ENCODE measurements at regions not wholly inside any gene's neighbourhood (a gene's known extent, or its start where the extent isn't known, plus 50 kb on each side); places are given as distances from the start of the nearest gene placed in this dataset.

GRCh38 chr16:27727941-27728340 is 178.0 kb downstream of the KATNIP start:
- DNase-seq: peak in 1 of 5 donors; percentile 58

GRCh38 chr16:27728691-27729090 is 178.7 kb downstream of the KATNIP start:
- H3K27ac ChIP-seq (ENCODE audit: low read depth in 2 of 2, low read length in 2 of 2): no peak overlapping the region
- H3K9me3 ChIP-seq (ENCODE audit: control insufficient read depth in 2 of 3, insufficient read depth in 1 of 3, low read length in 3 of 3): no peaks in the 10 kb centered on the region
- DNase-seq (peak in 1 of 5 donors; percentile 31), FAIRE-seq (no peak)
- H3K4me1 ChIP-seq (ENCODE audit: control insufficient read depth in 2 of 3, insufficient read depth in 2 of 3, low read depth in 1 of 3, low read length in 3 of 3): peaks cover 0 to 7% (median 6%) of the 10 kb centered on the region in 3 donors
- intact Hi-C loops (cut with DNase I): no loop called here
- no peak overlapping the region for H3K9ac ChIP-seq (ENCODE audit: low read length in 3 of 3)
- H3K4me3 ChIP-seq (ENCODE audit: low read length in 3 of 3): no peak overlapping the region
- TF ChIP-seq, protein P1, sequence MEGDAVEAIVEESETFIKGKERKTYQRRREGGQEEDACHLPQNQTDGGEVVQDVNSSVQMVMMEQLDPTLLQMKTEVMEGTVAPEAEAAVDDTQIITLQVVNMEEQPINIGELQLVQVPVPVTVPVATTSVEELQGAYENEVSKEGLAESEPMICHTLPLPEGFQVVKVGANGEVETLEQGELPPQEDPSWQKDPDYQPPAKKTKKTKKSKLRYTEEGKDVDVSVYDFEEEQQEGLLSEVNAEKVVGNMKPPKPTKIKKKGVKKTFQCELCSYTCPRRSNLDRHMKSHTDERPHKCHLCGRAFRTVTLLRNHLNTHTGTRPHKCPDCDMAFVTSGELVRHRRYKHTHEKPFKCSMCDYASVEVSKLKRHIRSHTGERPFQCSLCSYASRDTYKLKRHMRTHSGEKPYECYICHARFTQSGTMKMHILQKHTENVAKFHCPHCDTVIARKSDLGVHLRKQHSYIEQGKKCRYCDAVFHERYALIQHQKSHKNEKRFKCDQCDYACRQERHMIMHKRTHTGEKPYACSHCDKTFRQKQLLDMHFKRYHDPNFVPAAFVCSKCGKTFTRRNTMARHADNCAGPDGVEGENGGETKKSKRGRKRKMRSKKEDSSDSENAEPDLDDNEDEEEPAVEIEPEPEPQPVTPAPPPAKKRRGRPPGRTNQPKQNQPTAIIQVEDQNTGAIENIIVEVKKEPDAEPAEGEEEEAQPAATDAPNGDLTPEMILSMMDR (IDR thresholded peaks at IDR 0.05; ENCODE audit: borderline replicate concordance, extremely low read depth, insufficient read depth): no peak
- no peaks in the 10 kb centered on the region for H3K27me3 ChIP-seq (ENCODE audit: control insufficient read depth, insufficient read depth, low read length)
- H3K36me3 ChIP-seq (ENCODE audit: control insufficient read depth in 2 of 3, insufficient read depth in 3 of 3, low read length in 3 of 3): peaks cover 0 to 5% (median 0%) of the 10 kb centered on the region in 3 donors

More at GRCh38 chr16:27727941-27728340, 178.0 kb downstream of the KATNIP start:
- peaks cover 0 to 5% (median 2%) of the 10 kb centered on the region in 3 donors for H3K36me3 ChIP-seq (ENCODE audit: control insufficient read depth in 2 of 3, insufficient read depth in 3 of 3, low read length in 3 of 3)
- H3K27ac ChIP-seq (ENCODE audit: low read depth in 2 of 2, low read length in 2 of 2): no peak overlapping the region
- peaks cover 0 to 11% (median 6%) of the 10 kb centered on the region in 3 donors for H3K4me1 ChIP-seq (ENCODE audit: control insufficient read depth in 2 of 3, insufficient read depth in 2 of 3, low read depth in 1 of 3, low read length in 3 of 3)
- TF ChIP-seq, protein P1 (IDR thresholded peaks at IDR 0.05; ENCODE audit: borderline replicate concordance, extremely low read depth, insufficient read depth): no peak
- intact Hi-C loops (cut with DNase I): no loop called here
- H3K9ac ChIP-seq (ENCODE audit: low read length in 3 of 3): no peak overlapping the region
- FAIRE-seq: no peak
- no peaks in the 10 kb centered on the region for H3K27me3 ChIP-seq (ENCODE audit: control insufficient read depth, insufficient read depth, low read length)
- no peaks in the 10 kb centered on the region for H3K9me3 ChIP-seq (ENCODE audit: control insufficient read depth in 2 of 3, insufficient read depth in 1 of 3, low read length in 3 of 3)
- H3K4me3 ChIP-seq (ENCODE audit: low read length in 3 of 3): no peak overlapping the region

DNA sequence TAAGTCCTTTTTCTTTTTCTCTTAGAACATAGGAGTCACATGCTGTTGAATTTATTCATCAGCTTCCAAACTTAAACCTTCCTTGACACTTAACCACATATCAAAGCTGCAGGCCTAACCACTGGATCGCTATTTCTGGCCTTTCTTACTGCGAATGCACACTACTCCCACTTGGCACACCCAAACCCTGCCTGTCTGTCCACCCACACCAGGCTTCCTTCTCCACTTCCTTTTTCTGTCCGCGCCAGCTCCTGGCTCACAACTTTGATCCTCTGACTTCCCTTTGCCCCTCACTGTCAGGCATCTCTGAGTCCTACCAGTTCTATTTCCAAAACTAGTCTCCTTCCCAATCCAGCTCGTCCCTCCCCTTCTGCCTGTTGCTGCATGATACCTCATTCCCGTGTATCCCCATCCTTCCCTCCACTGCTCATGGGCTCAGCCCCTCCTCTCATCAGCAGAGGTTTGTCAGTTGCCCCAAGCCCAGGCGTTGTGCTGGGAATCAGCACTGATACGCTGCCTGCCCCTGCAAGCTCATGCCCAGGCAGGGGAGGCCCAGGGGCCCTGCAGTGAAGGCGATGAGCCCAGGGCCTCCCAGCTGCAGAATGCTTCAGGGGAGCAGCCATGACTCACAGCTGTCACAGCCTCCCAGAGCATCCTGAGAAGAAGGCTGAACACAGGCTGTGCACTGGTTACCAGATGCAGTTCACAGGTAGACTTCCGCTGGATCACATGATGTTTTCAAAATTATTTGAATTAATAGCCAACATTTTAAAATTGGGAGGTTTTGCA is 179.8 kb downstream of the KATNIP start:
- FAIRE-seq: no peak
- Histone ChIP-seq H3K27ac (ENCODE audit: low read depth in 2 of 2, low read length in 2 of 2) (no peak overlapping the region), H3K9ac (ENCODE audit: low read length in 3 of 3) (no peak overlapping the region), H3K27me3 (ENCODE audit: control insufficient read depth, insufficient read depth, low read length) (no peaks in the 10 kb centered on the region), H3K4me3 (ENCODE audit: low read length in 3 of 3) (no peak overlapping the region), H3K36me3 (ENCODE audit: control insufficient read depth in 2 of 3, insufficient read depth in 3 of 3, low read length in 3 of 3) (peaks cover 0 to 5% (median 0%) of the 10 kb centered on the region in 3 donors), H3K4me1 (ENCODE audit: control insufficient read depth in 2 of 3, insufficient read depth in 2 of 3, low read depth in 1 of 3, low read length in 3 of 3) (no peaks in the 10 kb centered on the region), H3K9me3 (ENCODE audit: control insufficient read depth in 2 of 3, insufficient read depth in 1 of 3, low read length in 3 of 3) (no peaks in the 10 kb centered on the region)
- DNase-seq: peak in 1 of 5 donors; percentile 46
- intact Hi-C loops (cut with DNase I): no loop called here
- TF ChIP-seq, protein P1 (IDR thresholded peaks at IDR 0.05; ENCODE audit: borderline replicate concordance, extremely low read depth, insufficient read depth): no peak
